Fibroblast of lung (primary cell): ENCODE measurements at regions not wholly inside any gene's neighbourhood (a gene's known extent, or its start where the extent isn't known, plus 50 kb on each side); places are given as distances from the start of the nearest gene placed in this dataset.

Experiments used
- CTCF ChIP-seq, 2 donors: IDR thresholded peaks in 1 of 2; conservative IDR thresholded peaks in 1 of 2; 1 replicate in 1 of 2; 2 replicates in 1 of 2; pipeline ENCODE4 v1.5.1; 2011 to 2012; ENCODE audit warnings: low read length in 2 of 2, control low read depth in 1 of 2, inconsistent platforms in 1 of 2, low read depth in 1 of 2, mild to moderate bottlenecking in 1 of 2
- EZH2 ChIP-seq: IDR thresholded peaks from 2 replicates; pipeline ENCODE4 v1.5.1; 2012; ENCODE audit warnings: low read length, control low read depth, mild to moderate bottlenecking; ENCODE audit errors: missing control alignments

- TF ChIP-seq CTCF (conservative IDR thresholded peaks at IDR 0.05 in 1 of 2, IDR thresholded peaks at IDR 0.05 in 1 of 2; ENCODE audit: low read depth in 1 of 2, low read length in 2 of 2) (no peak), EZH2 (no peak)
These were observed 209.1 kb upstream of the SLC7A11 start for GRCh38 chr4:138451276-138451663.
